ENCODE measurements at regions not wholly inside any gene's neighbourhood (a gene's known extent, or its start where the extent isn't known, plus 50 kb on each side); places are given as distances from the start of the nearest gene placed in this dataset.

- no peak for DNase-seq
- Mint-ChIP-seq H3K4me1 (no peaks in the 10 kb centered on the region), H3K36me3 (no peaks in the 10 kb centered on the region)
These were observed 88.6 kb downstream of the KCTD15 start for GRCh38 chr19:33885236-33885635.

GRCh38 chr19:33887891-33888290 is 91.2 kb downstream of the KCTD15 start:
- H3K9me3 Mint-ChIP-seq, result no peaks in the 10 kb centered on the region
- H3K36me3 Mint-ChIP-seq, result no peaks in the 10 kb centered on the region
- H3K27ac Mint-ChIP-seq, result no peak overlapping the region
- no peaks in the 10 kb centered on the region for H3K4me1 Mint-ChIP-seq
- DNase-seq, result no peak
- H3K27me3 Mint-ChIP-seq (ENCODE audit: low read depth in 3 of 3), result peaks cover 0 to 7% (median 2%) of the 10 kb centered on the region in 3 donors
- H3K4me3 Mint-ChIP-seq, result no peak overlapping the region

More at GRCh38 chr19:33885236-33885635, 88.6 kb downstream of the KCTD15 start:
- H3K9me3 Mint-ChIP-seq, result no peaks in the 10 kb centered on the region
- H3K27me3 Mint-ChIP-seq (ENCODE audit: low read depth in 3 of 3), result peaks cover 0 to 2% (median 2%) of the 10 kb centered on the region in 3 donors
- H3K4me3 Mint-ChIP-seq, result no peak overlapping the region
- no peak overlapping the region for H3K27ac Mint-ChIP-seq

DNA sequence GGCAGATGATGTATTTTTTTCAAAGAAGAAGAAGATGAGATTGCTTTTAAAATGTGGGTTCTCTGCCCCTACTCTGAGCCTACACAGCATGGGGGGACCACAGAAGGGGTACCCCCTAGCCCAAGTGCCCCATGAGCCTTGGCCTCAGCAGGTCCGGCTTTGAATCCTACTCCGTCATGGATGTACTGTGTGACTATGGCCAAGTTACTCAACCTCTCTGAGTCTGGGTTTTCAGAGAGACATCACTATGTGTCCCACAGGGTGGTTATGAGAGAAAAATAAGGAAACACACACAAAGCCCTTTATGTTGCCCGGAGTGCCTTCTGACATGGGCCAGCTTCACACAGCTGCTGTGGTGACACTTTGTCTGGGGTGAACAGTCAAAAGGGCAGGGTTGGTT is 92.0 kb downstream of the KCTD15 start:
- H3K9me3 Mint-ChIP-seq, result no peaks in the 10 kb centered on the region
- no peak overlapping the region for H3K4me3 Mint-ChIP-seq
- H3K4me1 Mint-ChIP-seq, result no peaks in the 10 kb centered on the region
- no peak overlapping the region for H3K27ac Mint-ChIP-seq
- H3K27me3 Mint-ChIP-seq (ENCODE audit: low read depth in 3 of 3), result peaks cover 2 to 5% (median 4%) of the 10 kb centered on the region in 3 donors
- no peak for DNase-seq
- H3K36me3 Mint-ChIP-seq, result no peaks in the 10 kb centered on the region

- Mint-ChIP-seq H3K27me3 (ENCODE audit: low read depth in 3 of 3) (peaks cover 2 to 8% (median 3%) of the 10 kb centered on the region in 3 donors), H3K4me3 (no peak overlapping the region), H3K9me3 (no peaks in the 10 kb centered on the region), H3K27ac (no peak overlapping the region), H3K36me3 (no peaks in the 10 kb centered on the region), H3K4me1 (no peaks in the 10 kb centered on the region)
- no peak for DNase-seq
These were observed 93.9 kb downstream of the KCTD15 start for GRCh38 chr19:33890569-33890968.

DNA sequence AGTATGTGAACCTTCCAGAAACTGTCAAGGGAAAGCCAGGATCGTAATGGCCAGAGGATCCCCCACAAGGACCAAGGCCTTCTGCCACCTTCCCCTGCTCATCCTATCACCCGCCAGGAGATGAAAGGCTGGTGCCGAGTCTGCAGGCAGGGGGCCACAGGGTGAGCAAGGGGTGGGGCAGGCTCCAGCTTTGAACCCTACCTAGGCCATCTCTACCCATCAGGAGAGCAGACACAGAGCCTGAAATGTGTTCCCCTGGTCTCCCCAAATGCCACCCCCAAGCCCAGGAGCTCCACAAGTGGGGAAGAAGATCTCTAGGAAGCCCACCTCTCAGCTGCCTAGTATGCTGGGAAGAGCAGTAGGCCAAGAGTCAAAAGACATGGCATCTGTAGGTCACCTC is 95.1 kb downstream of the KCTD15 start:
- no peaks in the 10 kb centered on the region for H3K36me3 Mint-ChIP-seq
- no peak for DNase-seq
- no peak overlapping the region for H3K4me3 Mint-ChIP-seq
- no peaks in the 10 kb centered on the region for H3K4me1 Mint-ChIP-seq
- H3K27me3 Mint-ChIP-seq (ENCODE audit: low read depth in 3 of 3), result peaks cover 2 to 13% (median 3%) of the 10 kb centered on the region in 3 donors
- H3K9me3 Mint-ChIP-seq, result peaks cover 0 to 2% (median 0%) of the 10 kb centered on the region in 6 donors
- no peak overlapping the region for H3K27ac Mint-ChIP-seq

DNA sequence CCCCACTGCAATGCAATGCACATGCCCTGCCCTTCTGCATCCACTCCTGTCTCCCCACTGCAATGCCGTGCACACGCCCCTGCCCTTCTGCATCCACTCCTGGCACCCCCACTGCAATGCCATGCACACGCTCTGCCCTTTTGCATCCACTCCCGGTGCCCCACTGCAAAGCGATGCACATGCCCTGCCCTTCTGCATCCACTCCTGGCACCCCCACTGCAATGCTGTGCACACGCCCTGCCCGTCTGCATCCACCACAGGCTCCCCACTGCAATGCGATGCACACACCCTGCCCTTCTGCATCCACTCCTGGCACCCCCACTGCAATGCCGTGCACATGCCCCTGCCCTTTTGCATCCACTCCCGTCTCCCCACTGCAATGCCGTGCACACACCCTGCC is 98.1 kb downstream of the KCTD15 start:
- no peak for DNase-seq
- H3K27me3 Mint-ChIP-seq (ENCODE audit: low read depth in 3 of 3), result peaks cover 4 to 15% (median 5%) of the 10 kb centered on the region in 3 donors
- H3K27ac Mint-ChIP-seq, result peak overlapping the region in 1 of 6 donors; percentile 58
- peaks cover 6 to 22% (median 12%) of the 10 kb centered on the region in 6 donors for H3K9me3 Mint-ChIP-seq
- peaks cover 0 to 12% (median 0%) of the 10 kb centered on the region in 3 donors for H3K36me3 Mint-ChIP-seq
- no peak overlapping the region for H3K4me3 Mint-ChIP-seq
- H3K4me1 Mint-ChIP-seq, result no peaks in the 10 kb centered on the region

- Mint-ChIP-seq H3K4me3 (no peak overlapping the region), H3K36me3 (peaks cover 0 to 12% (median 0%) of the 10 kb centered on the region in 3 donors), H3K27me3 (ENCODE audit: low read depth in 3 of 3) (peaks cover 4 to 18% (median 5%) of the 10 kb centered on the region in 3 donors), H3K27ac (no peak overlapping the region), H3K4me1 (no peaks in the 10 kb centered on the region), H3K9me3 (peaks cover 6 to 22% (median 12%) of the 10 kb centered on the region in 6 donors)
- no peak for DNase-seq
These were observed 98.7 kb downstream of the KCTD15 start for GRCh38 chr19:33895366-33895765.

- H3K9me3 Mint-ChIP-seq, result peaks cover 6 to 22% (median 12%) of the 10 kb centered on the region in 6 donors
- H3K4me1 Mint-ChIP-seq, result no peaks in the 10 kb centered on the region
These were observed 101.5 kb downstream of the KCTD15 start for GRCh38 chr19:33898062-33898677.

DNA sequence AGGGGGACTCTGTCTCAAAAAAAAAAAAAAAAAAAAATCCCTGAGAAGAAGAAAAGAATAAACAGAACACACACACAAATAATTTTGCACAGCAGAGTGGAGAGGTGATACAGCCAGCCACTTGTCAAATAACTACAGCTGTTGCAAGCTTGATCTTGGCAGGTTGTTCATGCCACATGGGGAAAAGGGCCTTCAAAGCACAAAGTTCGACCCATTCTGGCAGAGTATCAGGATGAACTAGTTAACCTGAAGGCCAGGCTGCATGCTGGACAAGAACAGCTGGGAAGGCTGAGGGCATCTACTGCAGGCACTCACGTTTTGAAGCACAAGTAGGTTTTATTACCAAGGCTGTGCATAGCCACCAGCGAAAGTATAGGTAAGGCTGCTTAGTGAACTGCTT is 104.1 kb downstream of the KCTD15 start:
- Mint-ChIP-seq H3K4me1 (peaks cover 3 to 7% of the 10 kb centered on the region in 2 donors), H3K27me3 (ENCODE audit: low read depth in 3 of 3) (peaks cover 8 to 20% (median 9%) of the 10 kb centered on the region in 3 donors)

More at GRCh38 chr19:33898062-33898677, 101.5 kb downstream of the KCTD15 start:
- H3K27ac Mint-ChIP-seq, result no peak overlapping the region
- H3K4me3 Mint-ChIP-seq, result no peak overlapping the region
- peaks cover 0 to 12% (median 0%) of the 10 kb centered on the region in 3 donors for H3K36me3 Mint-ChIP-seq
- peaks cover 5 to 13% (median 6%) of the 10 kb centered on the region in 3 donors for H3K27me3 Mint-ChIP-seq (ENCODE audit: low read depth in 3 of 3)
- no peak for DNase-seq

DNA sequence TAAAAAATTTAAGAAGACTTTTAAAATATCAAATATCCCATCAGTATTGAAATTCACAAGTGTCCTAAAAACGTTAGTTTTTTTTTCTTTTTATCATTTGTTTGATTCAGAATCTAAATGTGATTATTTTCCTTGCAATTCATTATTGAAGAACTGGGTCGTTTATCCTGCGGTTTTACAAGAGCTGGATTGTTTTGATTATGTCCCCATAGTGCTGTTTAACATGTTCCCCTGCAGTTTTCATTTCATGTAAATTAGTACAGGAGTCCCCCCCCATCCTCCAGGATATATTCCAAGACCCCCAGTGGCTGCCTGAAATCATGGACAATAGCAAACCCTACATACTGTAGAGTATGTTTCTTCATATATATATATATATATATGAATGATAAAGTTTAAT is 105.7 kb downstream of the KCTD15 start:
- H3K4me1 Mint-ChIP-seq, result peaks cover 3 to 7% of the 10 kb centered on the region in 2 donors
- H3K9me3 Mint-ChIP-seq, result peaks cover 6 to 21% (median 12%) of the 10 kb centered on the region in 6 donors
- H3K27me3 Mint-ChIP-seq (ENCODE audit: low read depth in 3 of 3), result peaks cover 8 to 21% (median 9%) of the 10 kb centered on the region in 3 donors
- no peak for DNase-seq
- no peak overlapping the region for H3K27ac Mint-ChIP-seq
- peaks cover 0 to 12% (median 0%) of the 10 kb centered on the region in 3 donors for H3K36me3 Mint-ChIP-seq
- no peak overlapping the region for H3K4me3 Mint-ChIP-seq

More for the DNA sequence above, 104.1 kb downstream of the KCTD15 start:
- Mint-ChIP-seq H3K36me3 (peaks cover 0 to 12% (median 0%) of the 10 kb centered on the region in 3 donors), H3K4me3 (no peak overlapping the region), H3K9me3 (peaks cover 6 to 22% (median 12%) of the 10 kb centered on the region in 6 donors), H3K27ac (no peak overlapping the region)
- DNase-seq, result no peak

GRCh38 chr19:33902802-33903488 is 106.3 kb downstream of the KCTD15 start:
- H3K36me3 Mint-ChIP-seq, result peaks cover 0 to 8% (median 0%) of the 10 kb centered on the region in 3 donors
- H3K9me3 Mint-ChIP-seq, result peaks cover 4 to 15% (median 9%) of the 10 kb centered on the region in 6 donors
- H3K4me3 Mint-ChIP-seq, result no peak overlapping the region
- H3K27me3 Mint-ChIP-seq (ENCODE audit: low read depth in 3 of 3), result peaks cover 7 to 23% (median 9%) of the 10 kb centered on the region in 3 donors
- H3K27ac Mint-ChIP-seq, result no peak overlapping the region
- peaks cover 3 to 7% of the 10 kb centered on the region in 2 donors for H3K4me1 Mint-ChIP-seq
- no peak for DNase-seq

- peaks cover 9 to 29% (median 10%) of the 10 kb centered on the region in 3 donors for H3K27me3 Mint-ChIP-seq (ENCODE audit: low read depth in 3 of 3)
- peaks cover 0 to 10% (median 4%) of the 10 kb centered on the region in 6 donors for H3K9me3 Mint-ChIP-seq
- H3K4me1 Mint-ChIP-seq, result peaks cover 3 to 7% of the 10 kb centered on the region in 2 donors
- peaks cover 0 to 2% (median 0%) of the 10 kb centered on the region in 3 donors for H3K36me3 Mint-ChIP-seq
- no peak overlapping the region for H3K4me3 Mint-ChIP-seq
- no peak for DNase-seq
- no peak overlapping the region for H3K27ac Mint-ChIP-seq
These were observed 106.8 kb downstream of the KCTD15 start for GRCh38 chr19:33903489-33903850.

- no peak for DNase-seq
- Mint-ChIP-seq H3K27ac (no peak overlapping the region), H3K36me3 (no peaks in the 10 kb centered on the region), H3K4me1 (peaks cover 3 to 7% of the 10 kb centered on the region in 2 donors), H3K4me3 (peak overlapping the region in 1 of 5 donors; percentile 68), H3K9me3 (no peaks in the 10 kb centered on the region), H3K27me3 (ENCODE audit: low read depth in 3 of 3) (peaks cover 7 to 31% (median 13%) of the 10 kb centered on the region in 3 donors)
These were observed 108.0 kb downstream of the KCTD15 start for GRCh38 chr19:33904681-33905080.

- Mint-ChIP-seq H3K27ac (no peak overlapping the region), H3K4me3 (peak overlapping the region in 4 of 5 donors; percentile 5 to 68 (median 58)), H3K27me3 (ENCODE audit: low read depth in 3 of 3) (peaks cover 7 to 28% (median 13%) of the 10 kb centered on the region in 3 donors), H3K9me3 (no peaks in the 10 kb centered on the region), H3K36me3 (no peaks in the 10 kb centered on the region), H3K4me1 (peaks cover 3 to 7% of the 10 kb centered on the region in 2 donors)
- DNase-seq, result no peak
These were observed 108.8 kb downstream of the KCTD15 start for GRCh38 chr19:33905473-33905936.

All from immature natural killer cell (primary cell).